ENCODE measurements at regions not wholly inside any gene's neighbourhood (a gene's known extent, or its start where the extent isn't known, plus 50 kb on each side); places are given as distances from the start of the nearest gene placed in this dataset.
"Not testable (repeated sequence)": the region's sequence is repeated elsewhere in the genome, so short reads cannot be mapped to it uniquely, and the experiment has no call there.

DNA sequence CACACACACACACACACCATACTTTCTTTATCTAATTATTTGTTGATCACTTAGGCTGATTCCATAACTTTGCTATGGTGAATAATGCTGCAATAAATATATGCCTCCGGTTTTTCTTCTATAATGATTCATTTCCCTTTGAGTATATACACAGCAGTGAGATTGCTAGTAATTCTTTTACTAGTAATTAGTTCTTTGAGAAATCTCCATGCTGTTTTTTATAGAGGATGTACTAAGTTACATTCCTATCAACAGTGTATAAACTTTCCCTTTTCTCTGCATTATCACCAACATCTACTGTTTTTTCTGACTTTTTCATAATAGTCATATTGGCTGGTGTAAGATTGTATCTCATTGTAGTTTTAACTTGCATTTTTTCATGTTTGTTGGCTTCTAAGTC lies 1405.1 kb downstream of the PCDH9 start:
- H3K9me3 ChIP-seq (ENCODE audit: control insufficient read depth, low read length), result no peaks in the 10 kb centered on the region
- WGBS, result 89% methylated on average over 1 of the region's 1 CpG
- no peak overlapping the region for H3K4me3 ChIP-seq (ENCODE audit: low read length)
- ATAC-seq (no peak), DNase-seq (no peak)
- intact Hi-C loops (cut with DNase I), result no loop called here
- H3K27me3 ChIP-seq (ENCODE audit: control insufficient read depth, insufficient read depth), result no peaks in the 10 kb centered on the region
- H3K27ac ChIP-seq (ENCODE audit: low read length), result no peak overlapping the region
- no peaks in the 10 kb centered on the region for H3K4me1 ChIP-seq (ENCODE audit: control insufficient read depth, insufficient read depth, low read length)

DNA sequence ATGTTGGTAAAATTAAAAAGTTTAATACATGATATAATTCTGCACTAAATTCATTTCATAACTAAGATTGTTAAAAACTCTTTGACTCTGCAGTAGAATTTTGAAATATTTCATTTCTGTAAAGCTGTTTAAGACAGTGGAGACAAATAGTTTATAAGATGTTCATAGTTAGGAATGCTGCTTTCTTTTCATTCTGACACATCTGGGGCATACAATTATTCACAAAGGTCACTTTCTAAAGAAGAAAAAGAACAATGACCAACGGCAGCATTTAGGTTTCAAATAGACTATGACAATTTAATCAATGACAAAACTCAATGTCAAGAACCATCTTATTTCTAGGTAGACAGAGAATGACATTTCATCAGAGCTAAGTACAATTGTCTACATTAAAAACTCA lies 1422.1 kb downstream of the PCDH9 start:
- intact Hi-C loops (cut with DNase I), result no loop called here
- Histone ChIP-seq H3K4me3 (ENCODE audit: low read length) (no peak overlapping the region), H3K27me3 (ENCODE audit: control insufficient read depth, insufficient read depth) (no peaks in the 10 kb centered on the region), H3K9me3 (ENCODE audit: control insufficient read depth, low read length) (no peaks in the 10 kb centered on the region), H3K4me1 (ENCODE audit: control insufficient read depth, insufficient read depth, low read length) (no peaks in the 10 kb centered on the region), H3K27ac (ENCODE audit: low read length) (no peak overlapping the region)
- 70% methylated on average over 1 of the region's 1 CpG for WGBS
- no peak for DNase-seq
- no peak for ATAC-seq

DNA sequence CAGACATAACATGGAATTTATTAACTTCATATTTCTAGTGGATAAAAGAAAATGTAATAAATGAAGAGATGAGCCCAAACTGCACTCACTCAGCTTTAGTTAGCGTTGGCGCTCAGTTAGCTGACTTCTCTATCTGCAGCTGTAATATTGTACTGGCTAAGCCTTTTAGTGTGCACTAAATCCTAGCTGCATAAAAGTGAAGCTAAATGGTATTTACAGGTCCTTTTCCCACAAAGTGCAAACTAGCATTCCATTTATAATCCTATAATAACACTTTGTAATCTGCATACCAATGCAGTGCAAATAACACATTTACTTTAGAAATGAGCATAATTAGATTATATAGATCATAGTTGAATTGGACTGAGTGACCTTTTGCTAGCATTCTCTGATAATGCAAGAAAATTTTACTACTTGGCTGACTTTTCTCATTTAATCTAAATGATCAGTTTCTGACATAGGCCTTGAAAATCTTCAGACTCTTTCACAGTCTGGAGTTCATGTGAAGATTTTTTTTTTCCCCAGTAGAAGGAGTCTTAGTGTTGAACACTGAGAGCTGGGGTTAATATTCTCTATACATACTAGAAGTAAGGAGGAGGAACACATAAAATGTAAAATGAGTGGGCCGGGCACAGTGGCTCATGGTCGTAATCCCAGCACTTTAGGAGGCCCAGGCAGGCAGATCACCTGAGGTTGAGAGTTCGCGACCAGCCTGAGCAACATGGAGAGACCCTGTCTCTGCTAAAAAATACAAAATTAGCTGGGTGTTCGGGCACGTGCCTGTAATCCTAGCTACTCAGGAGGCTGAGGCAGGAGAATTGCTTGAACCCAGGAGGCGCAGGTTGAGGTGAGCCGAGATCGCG lies 1426.4 kb downstream of the PCDH9 start:
- no peaks in the 10 kb centered on the region for H3K4me1 ChIP-seq (ENCODE audit: control insufficient read depth, insufficient read depth, low read length)
- no peaks in the 10 kb centered on the region for H3K9me3 ChIP-seq (ENCODE audit: control insufficient read depth, low read length)
- H3K4me3 ChIP-seq (ENCODE audit: low read length), result no peak overlapping the region
- DNase-seq (no peak), ATAC-seq (no peak)
- H3K27ac ChIP-seq (ENCODE audit: low read length), result no peak overlapping the region
- H3K27me3 ChIP-seq (ENCODE audit: control insufficient read depth, insufficient read depth), result no peaks in the 10 kb centered on the region
- intact Hi-C loops (cut with DNase I), result no loop called here
- WGBS, result 95% methylated on average over 12 of the region's 12 CpGs

DNA sequence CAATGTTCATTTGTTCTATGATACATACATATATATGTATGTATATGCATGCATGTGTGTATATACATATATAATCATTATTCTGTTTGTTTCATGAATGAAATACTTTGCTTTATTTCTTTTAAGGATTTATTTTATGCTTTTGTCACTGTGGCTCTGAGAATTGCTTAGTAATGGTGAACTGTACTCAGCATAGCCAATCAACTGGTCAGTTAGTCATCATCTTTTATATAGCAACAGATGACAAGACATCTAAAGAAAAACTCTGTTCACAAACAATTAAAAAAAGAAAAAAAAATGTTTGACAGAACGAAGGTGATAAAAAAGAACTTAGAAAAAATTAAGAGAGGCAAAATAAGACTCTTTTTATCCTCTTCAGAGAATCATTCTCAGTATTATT lies 1440.3 kb downstream of the PCDH9 start:
- no peak for ATAC-seq
- no peaks in the 10 kb centered on the region for H3K9me3 ChIP-seq (ENCODE audit: control insufficient read depth, low read length)
- H3K4me1 ChIP-seq (ENCODE audit: control insufficient read depth, insufficient read depth, low read length), result no peaks in the 10 kb centered on the region
- 0% methylated on average over 1 of the region's 1 CpG for WGBS
- H3K27ac ChIP-seq (ENCODE audit: low read length), result no peak overlapping the region
- H3K27me3 ChIP-seq (ENCODE audit: control insufficient read depth, insufficient read depth), result no peaks in the 10 kb centered on the region
- no peak overlapping the region for H3K4me3 ChIP-seq (ENCODE audit: low read length)
- intact Hi-C loops (cut with DNase I), result no loop called here
- no peak for DNase-seq

GRCh38 chr13:65787082-65787481 lies 1443.1 kb downstream of the PCDH9 start:
- Histone ChIP-seq H3K9me3 (ENCODE audit: control insufficient read depth, low read length) (no peaks in the 10 kb centered on the region), H3K4me3 (ENCODE audit: low read length) (no peak overlapping the region), H3K27me3 (ENCODE audit: control insufficient read depth, insufficient read depth) (no peaks in the 10 kb centered on the region), H3K27ac (ENCODE audit: low read length) (no peak overlapping the region), H3K4me1 (ENCODE audit: control insufficient read depth, insufficient read depth, low read length) (no peaks in the 10 kb centered on the region)
- intact Hi-C loops (cut with DNase I), result no loop called here
- ATAC-seq, result no peak
- WGBS, result 83% methylated on average over 3 of the region's 3 CpGs
- no peak for DNase-seq

GRCh38 chr13:65784088-65784816 lies 1445.9 kb downstream of the PCDH9 start:
- intact Hi-C loops (cut with DNase I), result no loop called here
- no peaks in the 10 kb centered on the region for H3K27me3 ChIP-seq (ENCODE audit: control insufficient read depth, insufficient read depth)
- H3K27ac ChIP-seq (ENCODE audit: low read length), result no peak overlapping the region
- H3K9me3 ChIP-seq (ENCODE audit: control insufficient read depth, low read length), result no peaks in the 10 kb centered on the region
- WGBS, result 82% methylated on average over 12 of the region's 12 CpGs
- peak in 1 of 3 donors; percentile 18 for DNase-seq
- no peak for ATAC-seq
- H3K4me3 ChIP-seq (ENCODE audit: low read length), result no peak overlapping the region
- no peaks in the 10 kb centered on the region for H3K4me1 ChIP-seq (ENCODE audit: control insufficient read depth, insufficient read depth, low read length)

- Histone ChIP-seq H3K4me3 (ENCODE audit: low read length) (no peak overlapping the region), H3K27ac (ENCODE audit: low read length) (no peak overlapping the region), H3K27me3 (ENCODE audit: control insufficient read depth, insufficient read depth) (no peaks in the 10 kb centered on the region), H3K9me3 (ENCODE audit: control insufficient read depth, low read length) (no peaks in the 10 kb centered on the region), H3K4me1 (ENCODE audit: control insufficient read depth, insufficient read depth, low read length) (no peaks in the 10 kb centered on the region)
- WGBS, result 94% methylated on average over 6 of the region's 6 CpGs
- intact Hi-C loops (cut with DNase I), result no loop called here
- DNase-seq (peak in 2 of 3 donors; percentile 7 to 20), ATAC-seq (no peak)
Observed at GRCh38 chr13:65783383-65783782, 1446.8 kb downstream of the PCDH9 start.

DNA sequence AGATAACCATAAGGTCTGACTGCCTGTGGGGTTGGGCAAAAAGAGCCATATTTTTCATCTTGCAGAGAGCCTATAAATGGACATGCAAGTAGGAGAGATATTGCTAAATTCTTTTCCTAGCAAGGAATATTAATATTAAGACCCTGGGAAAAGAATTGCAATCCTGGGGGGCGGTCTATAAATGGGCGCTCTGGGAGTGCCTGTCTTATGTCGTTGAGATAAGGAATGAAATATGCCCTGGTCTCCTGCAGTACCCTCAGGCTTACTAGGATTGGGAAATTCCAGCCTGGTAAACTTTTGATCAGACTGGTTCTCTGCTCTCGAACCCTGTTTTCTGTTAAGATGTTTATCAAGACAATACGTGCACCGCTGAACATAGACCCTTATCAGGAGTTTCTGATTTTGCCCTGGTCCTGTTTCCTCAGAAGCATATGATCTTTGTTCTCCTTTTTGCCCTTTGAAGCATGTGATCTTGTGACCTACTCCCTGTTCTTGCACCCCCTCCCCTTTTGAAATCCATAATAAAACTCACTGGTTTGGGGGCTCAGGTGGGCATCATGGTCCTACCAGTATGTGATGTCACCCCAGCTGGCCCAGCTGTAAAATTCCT lies 1458.3 kb downstream of the PCDH9 start:
- H3K9me3 ChIP-seq (ENCODE audit: control insufficient read depth, low read length); H3K4me3 ChIP-seq (ENCODE audit: low read length); intact Hi-C loops (cut with DNase I); H3K4me1 ChIP-seq (ENCODE audit: control insufficient read depth, insufficient read depth, low read length); ATAC-seq; H3K27ac ChIP-seq (ENCODE audit: low read length); DNase-seq; H3K27me3 ChIP-seq (ENCODE audit: control insufficient read depth, insufficient read depth): not testable (repeated sequence)
- WGBS, result 74% methylated on average over 6 of the region's 6 CpGs

DNA sequence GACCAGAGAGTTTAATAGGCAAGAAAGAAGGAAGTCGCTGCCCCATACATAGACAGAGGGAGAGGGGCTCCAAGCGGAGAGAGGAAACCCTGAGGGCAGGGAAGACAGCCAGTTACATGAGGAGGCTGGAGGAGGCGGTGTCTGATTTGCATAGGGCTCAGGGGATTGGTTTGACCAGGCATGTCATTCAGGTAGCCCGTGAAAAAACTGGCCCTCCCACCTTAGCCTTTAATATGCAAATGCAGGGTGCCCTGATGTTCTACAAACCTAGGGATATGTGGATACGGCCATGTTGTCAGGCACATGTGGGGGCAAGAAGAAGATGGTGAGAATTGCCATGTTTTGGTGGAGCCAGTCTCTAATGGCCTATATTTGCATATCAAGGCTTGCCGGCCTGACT lies 1461.6 kb downstream of the PCDH9 start:
- 84% methylated on average over 6 of the region's 6 CpGs for WGBS
- no peak for ATAC-seq
- Histone ChIP-seq H3K27me3 (ENCODE audit: control insufficient read depth, insufficient read depth) (no peaks in the 10 kb centered on the region), H3K9me3 (ENCODE audit: control insufficient read depth, low read length) (no peaks in the 10 kb centered on the region), H3K27ac (ENCODE audit: low read length) (no peak overlapping the region), H3K4me1 (ENCODE audit: control insufficient read depth, insufficient read depth, low read length) (no peaks in the 10 kb centered on the region), H3K4me3 (ENCODE audit: low read length) (no peak overlapping the region)
- no peak for DNase-seq
- intact Hi-C loops (cut with DNase I), result no loop called here

- Histone ChIP-seq H3K27ac (ENCODE audit: low read length) (no peak overlapping the region), H3K9me3 (ENCODE audit: control insufficient read depth, low read length) (no peaks in the 10 kb centered on the region), H3K27me3 (ENCODE audit: control insufficient read depth, insufficient read depth) (no peaks in the 10 kb centered on the region), H3K4me1 (ENCODE audit: control insufficient read depth, insufficient read depth, low read length) (no peaks in the 10 kb centered on the region), H3K4me3 (ENCODE audit: low read length) (no peak overlapping the region)
- DNase-seq (no peak), ATAC-seq (no peak)
- WGBS, result 81% methylated on average over 4 of the region's 4 CpGs
- intact Hi-C loops (cut with DNase I), result no loop called here
Observed at GRCh38 chr13:65763811-65764210, 1466.3 kb downstream of the PCDH9 start.

DNA sequence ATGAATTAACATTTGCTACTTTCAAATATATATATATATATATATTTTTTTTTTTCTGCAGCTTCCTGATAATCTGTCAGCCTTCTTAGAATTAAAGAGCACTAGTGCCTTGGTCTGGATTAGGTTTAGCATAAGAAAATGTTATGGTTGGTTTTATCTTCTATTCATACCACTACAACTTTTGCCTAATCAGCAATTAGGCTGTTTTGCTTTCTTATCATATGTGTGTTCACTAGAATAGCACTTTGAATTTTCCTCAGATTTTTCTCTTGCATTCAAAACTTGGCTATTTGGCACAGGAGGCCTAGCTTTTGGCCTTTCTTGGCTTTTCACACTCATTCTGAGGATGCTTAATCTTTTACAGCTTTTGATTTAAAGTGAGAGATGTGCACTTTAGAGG lies 1468.1 kb downstream of the PCDH9 start:
- ATAC-seq (no peak), DNase-seq (no peak)
- Histone ChIP-seq H3K27ac (ENCODE audit: low read length) (no peak overlapping the region), H3K9me3 (ENCODE audit: control insufficient read depth, low read length) (no peaks in the 10 kb centered on the region), H3K4me3 (ENCODE audit: low read length) (no peak overlapping the region), H3K4me1 (ENCODE audit: control insufficient read depth, insufficient read depth, low read length) (no peaks in the 10 kb centered on the region), H3K27me3 (ENCODE audit: control insufficient read depth, insufficient read depth) (no peaks in the 10 kb centered on the region)
- intact Hi-C loops (cut with DNase I), result no loop called here
